Stimulated activated CD8-positive, alpha-beta memory T cell treated with anti-CD3 and anti-CD28 coated beads, Interleukin-4, amount 100 ng/mL, for 24 hours (primary cell): ENCODE measurements at regions not wholly inside any gene's neighbourhood (a gene's known extent, or its start where the extent isn't known, plus 50 kb on each side); places are given as distances from the start of the nearest gene placed in this dataset.
"Not testable (repeated sequence)": the region's sequence is repeated elsewhere in the genome, so short reads cannot be mapped to it uniquely, and the experiment has no call there.

Experiments used
- DNase-seq: peaks from one replicate; pipeline ENCODE4 v3.0.0-alpha.2; 2020; ENCODE audit warnings: low read depth

DNA sequence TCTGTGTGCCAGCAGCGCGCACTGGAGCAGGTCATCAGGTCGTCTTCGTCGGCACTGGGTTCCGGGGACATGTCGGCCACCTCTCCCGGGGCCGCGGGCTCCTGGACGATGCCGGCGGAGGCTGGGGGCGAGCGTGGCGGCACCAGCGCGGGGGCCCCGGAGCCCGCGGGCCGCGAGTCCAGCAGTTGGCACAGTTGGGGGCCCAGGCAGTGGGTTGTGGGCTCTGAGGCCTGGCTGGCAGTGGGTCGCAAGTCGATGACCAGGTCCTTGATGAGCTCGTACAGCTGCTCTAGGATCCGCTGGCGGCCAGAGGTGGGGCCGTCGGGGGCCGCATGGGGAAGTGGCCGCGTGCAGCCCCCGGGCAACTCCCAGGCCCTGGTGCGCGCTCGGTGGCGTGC lies 300.5 kb downstream of the CCDC74A start:
- DNase-seq, result no peak

DNA sequence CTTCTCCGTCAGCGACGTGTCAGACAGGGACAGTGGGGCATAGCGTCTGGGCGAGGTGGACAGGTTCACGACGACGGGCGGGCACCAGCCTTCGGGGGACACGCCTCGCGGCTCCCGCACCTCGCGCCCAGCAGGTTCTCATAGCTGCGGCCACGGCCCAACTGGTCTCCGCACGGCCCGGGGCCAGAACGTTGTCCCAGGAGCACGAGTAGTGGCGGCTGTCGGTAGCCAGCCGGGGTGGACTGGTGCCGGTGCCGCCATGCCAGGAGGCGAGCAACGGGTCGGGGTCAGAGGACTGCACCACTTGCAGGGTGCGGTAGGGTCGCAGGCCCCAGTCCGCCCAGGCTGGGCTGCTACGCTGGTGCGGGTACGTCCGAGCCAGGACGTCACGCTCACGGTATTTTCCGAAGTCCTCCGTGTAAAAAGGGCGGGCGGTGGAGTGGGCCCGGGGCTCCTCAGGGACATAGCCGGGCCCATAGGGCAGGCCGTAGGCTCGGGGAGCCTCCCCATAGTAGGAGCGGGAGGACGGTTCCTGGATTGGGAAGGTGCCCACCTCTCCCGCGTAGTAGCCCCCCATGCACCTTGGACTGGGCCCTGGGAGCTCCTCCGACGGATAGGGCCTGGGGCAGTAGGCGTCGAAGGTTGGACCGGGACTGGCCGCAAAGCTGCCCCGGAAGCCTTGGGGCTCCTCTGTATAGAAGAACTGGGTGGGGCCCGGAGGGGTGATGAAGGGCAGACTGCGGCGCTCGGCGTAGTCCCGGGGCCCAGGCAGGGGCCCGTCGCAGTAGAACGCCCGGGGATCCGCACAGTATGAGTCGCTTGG lies 301.2 kb downstream of the CCDC74A start:
- not testable (repeated sequence) for DNase-seq

DNA sequence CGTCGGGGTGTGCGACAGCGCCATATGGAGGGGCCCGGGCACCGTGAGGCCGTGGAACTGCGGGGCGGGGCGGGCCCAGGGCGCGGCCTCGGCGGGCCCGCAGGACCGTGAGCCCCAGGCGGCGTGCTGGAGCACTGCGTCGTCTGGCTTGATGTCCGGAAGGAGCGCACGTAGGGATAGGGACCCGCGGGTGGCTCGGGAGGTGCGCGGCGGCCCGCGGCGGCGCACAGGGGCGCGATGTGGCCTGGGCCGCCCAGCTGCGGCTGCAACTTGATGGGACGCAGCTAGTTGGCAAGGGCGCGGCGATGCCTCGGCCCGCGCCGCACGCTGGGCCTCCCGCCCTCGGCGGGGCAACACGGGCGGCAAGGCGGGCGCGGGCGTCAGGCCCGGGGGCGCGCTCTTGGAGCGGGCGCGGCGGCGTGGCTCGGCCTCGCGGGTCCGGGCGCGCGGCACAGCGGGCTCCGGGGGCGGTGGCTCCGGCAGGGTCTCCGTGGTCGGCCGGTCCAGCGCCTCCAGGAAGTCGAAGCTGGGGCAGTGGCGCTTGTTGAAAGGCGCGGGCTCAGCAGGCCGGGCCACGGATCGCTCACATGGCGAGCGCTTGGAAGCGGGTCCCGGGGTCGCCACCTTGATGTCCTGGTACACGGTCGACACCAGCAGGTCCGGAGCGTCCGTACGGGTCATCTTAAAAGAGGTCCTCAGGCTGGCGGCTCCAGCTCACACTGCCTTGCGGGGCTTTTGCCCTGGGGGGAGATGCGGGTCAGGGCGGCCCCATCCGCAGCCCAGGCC lies 302.0 kb downstream of the CCDC74A start:
- not testable (repeated sequence) for DNase-seq

DNA sequence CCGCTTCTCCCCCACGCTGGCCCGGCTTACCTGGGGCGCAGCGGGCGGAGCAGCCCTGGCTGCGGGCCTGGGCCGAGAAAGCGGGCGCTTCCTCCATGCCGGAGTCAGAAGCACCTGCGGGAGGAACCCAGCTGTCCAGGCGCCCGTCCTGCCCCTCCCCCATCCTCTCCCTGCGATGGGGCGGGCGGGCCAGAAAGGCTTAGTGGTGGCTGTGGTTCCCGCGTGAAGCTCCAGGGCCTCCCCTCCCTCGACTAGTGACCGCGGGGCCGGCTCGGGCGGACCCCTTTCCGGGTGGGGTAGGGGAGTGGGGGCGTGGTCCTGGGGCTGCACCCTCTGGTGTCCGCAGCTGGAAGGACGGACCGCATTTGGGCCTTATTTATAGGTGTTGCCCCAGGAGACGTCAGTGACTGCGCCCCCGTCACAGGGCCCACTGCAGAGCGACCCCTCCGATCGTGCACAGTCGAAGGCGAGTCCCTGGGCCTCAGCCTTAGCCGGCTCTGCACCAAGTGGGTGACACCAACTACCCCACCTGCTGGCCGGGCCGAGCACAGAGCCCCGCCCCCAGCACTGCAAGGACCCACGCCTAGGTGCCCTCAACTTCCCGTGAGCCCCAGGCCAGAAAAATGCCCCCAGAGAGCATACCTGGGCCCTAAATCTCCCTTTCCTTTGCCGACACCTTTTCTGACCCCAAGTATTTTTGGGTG lies 302.7 kb downstream of the CCDC74A start:
- not testable (repeated sequence) for DNase-seq

DNA sequence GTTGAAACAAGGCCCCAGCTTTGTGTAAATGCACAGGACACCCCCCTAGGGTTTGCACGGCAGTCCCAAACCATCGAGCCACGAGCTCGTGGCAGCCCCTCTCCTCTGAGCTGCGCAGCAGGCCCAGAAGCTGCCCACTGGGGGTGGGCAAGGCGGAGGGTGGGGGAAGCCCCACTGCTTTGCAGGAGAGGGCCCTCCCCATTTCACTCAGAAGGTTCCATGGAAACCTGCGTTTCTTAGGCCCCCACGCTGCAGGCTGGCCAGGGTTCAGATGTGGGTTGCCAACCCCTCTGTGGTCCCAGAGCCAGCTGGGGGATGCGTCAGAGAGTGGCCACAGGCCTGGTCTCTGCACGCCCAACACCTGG lies 303.2 kb downstream of the CCDC74A start:
- not testable (repeated sequence) for DNase-seq

DNA sequence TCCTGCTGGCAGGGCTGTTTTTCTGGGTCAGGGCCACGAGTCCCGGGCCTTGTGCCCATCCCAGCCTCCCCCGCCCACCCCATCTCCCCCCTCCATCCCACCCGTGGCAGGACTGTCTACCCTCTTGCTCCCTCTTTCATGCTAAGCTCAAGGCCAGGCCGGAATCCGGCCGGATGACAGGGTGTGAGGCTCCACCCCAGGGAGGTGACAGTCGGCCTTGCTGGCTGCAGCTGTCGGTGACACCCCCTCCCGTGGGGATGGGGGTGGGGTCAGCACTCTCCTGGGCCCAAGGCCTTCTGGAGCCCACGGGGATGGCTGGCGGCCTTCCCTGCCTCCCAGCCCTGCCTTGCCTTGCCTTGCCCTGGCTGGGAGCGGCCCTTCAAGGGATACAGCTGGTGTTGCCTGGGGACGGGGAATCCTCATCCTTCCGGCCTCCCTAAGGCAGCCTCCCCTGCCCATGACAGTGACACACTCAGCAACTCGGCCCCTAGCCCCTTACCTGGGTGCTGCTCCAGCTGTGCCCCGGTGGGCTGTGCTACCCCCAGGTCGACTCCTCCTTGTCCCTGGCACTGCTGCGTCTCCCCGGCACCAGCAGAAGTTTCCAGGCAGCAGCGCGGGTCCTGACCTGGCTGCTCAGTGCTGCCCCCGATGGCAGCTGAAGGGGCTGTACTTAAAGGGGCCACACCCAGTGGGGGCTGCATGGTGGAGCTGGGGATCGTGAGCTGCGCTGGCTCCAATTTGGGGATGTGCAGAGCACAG lies 303.9 kb downstream of the CCDC74A start:
- not testable (repeated sequence) for DNase-seq

DNA sequence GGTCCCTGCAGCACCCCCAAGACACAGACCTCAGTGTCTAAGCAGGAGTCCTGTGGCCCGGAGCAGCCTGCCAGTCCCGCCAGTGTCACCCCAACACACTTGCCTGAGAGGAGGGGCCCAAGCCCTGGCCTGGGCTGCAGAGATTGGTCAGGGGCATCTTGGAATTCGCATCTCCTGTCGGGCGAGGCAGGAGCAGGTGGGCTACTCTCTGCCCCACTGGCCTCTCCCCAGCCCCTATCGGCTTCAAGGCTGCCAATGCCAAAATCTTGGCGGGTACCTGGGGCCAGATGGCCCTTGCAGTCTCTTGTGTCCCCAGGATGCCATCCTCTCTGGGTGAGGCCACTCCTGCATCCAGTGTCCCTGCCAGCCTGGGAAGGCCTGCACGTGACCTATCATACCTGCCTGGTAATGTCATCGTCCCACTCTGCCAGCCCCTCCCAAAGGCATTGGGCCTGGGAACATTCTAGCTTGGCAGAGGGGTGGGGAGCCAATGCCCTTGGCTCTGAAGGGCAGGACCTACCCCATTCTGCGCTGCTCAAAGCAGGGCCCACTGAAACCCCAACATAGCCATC lies 304.6 kb downstream of the CCDC74A start:
- DNase-seq, result not testable (repeated sequence)

DNA sequence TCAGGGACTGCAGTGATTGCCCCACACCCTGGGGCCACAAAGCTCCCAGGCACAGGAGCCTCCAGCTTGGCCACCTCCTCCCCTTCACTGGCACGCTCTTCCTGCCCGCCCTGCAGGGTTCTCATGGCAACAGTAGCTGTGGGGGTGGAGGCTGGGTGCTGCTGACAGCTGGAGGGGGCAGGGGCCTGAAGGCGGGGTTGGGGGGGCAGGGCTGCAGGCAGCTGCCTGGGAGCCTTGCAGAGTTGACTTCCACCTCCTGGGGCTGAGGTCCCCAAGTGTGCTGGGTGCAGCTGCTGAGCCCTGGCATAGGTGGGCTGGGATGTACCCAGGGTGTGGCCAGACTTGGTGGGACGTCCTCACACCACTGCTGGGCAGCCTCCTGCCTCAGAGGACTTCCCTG lies 305.2 kb downstream of the CCDC74A start:
- DNase-seq, result not testable (repeated sequence)

DNA sequence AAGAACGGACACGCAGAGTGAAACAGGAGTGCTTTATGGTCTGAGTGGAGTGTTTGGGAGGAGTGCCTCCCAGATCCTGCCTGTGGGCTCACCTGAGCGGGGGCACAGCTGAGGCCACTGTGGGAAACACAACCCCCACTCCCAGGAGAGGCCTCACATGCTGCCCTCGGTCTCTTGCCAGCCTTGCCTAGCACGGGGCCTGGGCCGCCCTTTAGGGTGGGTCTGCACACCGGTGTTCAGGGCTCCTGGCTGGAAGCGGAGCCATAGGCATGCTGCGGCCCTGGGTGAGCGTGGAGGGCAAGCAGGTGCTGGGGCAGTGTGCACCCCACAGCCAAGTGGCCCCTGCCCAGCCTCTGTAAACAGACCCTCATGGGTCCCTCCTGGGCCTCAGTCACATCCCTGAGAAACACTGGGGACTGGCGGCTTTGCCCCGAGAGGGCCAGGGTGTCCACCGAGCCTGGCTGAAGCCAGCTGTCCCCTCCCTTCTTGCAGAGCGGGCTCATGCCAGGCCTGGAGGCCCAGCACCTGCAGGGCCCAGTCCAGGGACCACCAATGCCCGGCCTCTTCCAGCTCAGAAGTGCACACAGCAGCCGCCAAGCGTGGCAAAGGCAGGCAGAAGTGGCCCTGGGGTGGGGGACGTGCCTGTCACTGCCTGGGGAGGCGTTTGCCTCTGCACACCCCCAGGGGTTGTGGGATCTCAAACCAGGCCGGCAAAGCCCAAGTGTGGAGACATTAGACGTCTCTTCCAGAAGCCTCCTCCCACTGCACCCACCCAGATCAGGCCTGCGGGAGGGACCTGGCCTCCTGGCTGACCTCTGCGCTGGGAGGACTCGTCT lies 305.9 kb downstream of the CCDC74A start:
- DNase-seq, result not testable (repeated sequence)

DNA sequence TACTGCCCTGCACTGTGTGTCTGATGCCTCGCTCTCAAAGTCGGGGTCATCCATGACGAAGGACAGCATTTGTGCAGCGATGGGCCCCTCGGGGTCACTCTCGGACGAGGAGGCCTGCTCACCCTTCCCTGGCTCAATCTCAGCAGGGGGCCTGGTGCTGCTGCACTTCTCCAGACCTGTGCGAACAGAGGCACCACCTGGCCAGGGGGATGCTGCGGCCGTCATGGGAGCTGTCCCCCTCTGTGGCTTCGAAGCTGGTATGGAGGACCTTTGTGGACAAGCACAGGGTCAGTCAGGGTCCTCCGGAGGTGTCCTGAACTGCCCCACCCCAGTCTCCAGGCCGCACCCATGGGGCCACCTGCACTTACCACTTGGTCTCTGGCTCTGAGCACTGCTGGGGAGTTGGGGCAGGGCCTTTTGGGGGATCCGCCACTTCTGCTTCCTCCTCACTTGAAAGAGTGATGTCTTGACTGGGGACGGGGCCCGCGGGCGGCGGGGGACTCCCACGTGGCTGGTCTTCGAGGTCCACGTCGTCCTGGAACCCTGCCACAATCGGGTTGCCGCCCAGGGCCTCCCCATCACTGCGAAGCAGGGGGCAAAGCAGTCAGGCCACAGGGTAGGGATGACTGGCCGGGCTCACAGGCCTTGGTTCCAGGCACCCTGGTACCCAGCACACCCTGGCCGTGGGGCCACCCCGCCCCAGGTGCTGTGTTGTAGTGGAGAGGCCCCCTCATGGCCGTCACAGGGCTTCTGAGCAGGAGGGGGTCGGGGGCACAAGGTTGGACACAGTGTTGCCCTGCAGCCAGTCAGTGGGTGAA lies 306.7 kb downstream of the CCDC74A start:
- DNase-seq, result not testable (repeated sequence)

DNA sequence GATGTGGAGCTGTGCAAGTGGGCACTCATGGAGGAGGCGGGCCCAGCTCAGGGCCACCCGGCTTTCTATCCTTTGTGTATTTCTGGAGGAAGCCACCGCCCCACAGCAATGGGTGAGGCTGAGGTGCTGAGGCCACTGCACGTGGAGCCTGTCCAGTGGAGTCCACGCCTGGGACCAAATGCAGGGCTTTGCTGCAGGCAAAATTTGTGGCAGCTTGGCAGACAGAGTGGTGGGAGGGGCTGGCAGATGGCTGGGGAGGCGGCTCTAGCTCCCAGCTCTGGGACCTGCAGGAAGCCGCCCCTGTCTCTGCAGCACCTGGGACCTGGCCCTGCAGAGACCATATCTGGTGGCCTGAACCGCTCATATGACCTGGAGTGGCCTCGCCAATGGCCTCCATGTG lies 307.3 kb downstream of the CCDC74A start:
- DNase-seq, result not testable (repeated sequence)

DNA sequence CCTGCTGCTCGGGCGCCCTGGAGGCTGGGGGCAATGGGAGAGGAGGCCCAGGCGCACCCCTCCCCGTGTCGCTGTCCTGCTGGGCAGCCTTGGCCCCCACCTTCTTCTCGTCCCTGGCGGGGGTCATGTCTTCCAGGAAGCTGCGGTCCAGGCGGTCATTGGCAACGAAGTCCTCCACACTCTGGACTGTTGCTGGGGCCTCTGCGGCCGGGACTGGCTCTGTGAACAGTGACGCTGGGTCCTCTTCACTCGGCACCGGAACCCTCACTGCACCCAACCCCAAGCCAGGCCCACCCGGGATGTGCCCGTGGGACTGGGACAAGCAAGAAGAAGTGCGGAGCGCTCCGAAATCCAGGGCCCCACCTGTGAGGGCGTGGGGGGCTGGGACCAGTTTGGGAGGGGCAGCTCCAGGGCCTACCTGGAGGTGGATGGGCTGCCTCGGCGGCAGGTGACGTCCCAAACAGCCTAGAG lies 308.0 kb downstream of the CCDC74A start:
- DNase-seq, result no peak

DNA sequence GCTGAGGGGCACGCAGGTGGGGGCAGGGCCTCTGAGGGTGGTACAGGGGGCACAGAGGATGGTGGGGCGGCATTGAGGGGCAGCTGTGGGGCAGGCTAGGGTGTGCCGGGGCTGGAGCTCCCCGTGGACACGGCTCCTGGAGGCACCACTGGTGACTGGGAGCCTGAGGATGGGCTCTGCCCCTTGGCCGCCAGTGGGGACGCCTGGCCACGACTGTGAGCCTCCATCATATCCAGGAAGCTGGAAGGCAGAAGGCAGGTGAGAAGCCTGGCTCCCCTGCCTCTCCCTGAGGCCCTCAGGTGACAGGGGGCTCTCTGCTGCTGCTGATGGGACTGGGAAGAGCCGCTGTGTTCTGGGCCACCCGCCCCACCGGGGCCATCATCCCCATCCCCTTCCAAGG lies 308.4 kb downstream of the CCDC74A start:
- not testable (repeated sequence) for DNase-seq

DNA sequence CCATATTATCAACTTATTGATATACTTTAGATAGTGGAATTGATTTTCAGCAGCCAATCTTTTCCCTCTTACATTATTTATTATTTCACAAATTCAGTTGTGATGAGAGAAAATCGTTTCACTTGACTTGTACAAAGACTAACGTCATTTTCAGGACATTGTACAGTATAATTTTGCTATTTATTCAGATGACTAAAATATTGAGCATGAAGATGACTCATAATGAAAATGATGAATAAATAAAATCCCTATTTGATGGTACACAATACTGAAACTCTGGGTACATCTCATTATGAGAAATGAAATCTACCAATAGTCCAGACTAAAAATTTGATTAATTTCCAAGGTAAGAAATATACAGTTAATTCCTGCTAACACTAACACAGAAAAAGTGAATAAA lies 316.4 kb downstream of the CCDC74A start:
- DNase-seq, result not testable (repeated sequence)

DNA sequence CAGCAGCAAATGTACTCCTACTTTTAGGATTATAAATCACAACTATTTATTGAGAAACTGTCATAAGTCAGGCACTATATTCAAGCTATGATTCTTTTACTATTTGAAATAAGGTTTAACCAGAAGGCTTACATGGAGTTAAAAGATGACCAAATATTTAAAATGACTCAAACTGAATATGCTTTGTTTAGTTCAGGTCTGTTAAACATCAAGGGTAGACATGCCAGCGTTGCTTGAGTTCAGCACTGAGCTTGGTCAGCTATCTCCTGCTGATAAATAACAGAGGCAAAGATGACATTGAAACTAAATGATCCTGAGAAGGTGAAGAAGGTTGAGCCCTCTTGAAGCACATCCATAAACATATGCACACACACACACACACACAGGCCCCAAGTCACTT lies 305.6 kb downstream of the ANKRD30BL start:
- DNase-seq, result not testable (repeated sequence)

DNA sequence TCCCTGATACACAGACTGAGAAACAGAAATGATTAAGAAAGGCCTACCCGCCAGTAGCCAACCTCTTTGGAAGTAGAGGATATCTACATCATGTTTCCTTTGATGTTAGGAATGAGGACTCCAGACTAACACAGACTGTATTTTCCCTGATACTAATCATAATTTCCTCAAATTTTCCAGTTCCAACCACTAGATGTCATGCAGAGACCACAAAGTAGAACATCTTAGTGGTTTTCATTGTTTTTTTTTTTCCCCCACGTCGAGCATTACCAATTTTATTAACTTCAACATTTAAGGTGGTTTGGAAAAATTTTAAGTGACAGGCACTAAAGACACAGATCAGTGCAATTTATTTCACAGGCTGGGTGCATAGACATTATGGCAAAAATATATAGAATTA lies 303.6 kb downstream of the ANKRD30BL start:
- not testable (repeated sequence) for DNase-seq
